ENCODE measurements at regions not wholly inside any gene's neighbourhood (a gene's known extent, or its start where the extent isn't known, plus 50 kb on each side); places are given as distances from the start of the nearest gene placed in this dataset.

- no peaks in the 10 kb centered on the region; the same call in none of the 2 replicates for H3K9me3 ChIP-seq (replicated peaks)
- no peak overlapping the region for H3K4me3 ChIP-seq
- H3K36me3 ChIP-seq = no peaks in the 10 kb centered on the region
- H3K4me1 ChIP-seq (replicated peaks) = no peaks in the 10 kb centered on the region
- no peak overlapping the region for H3K27ac ChIP-seq
- no peaks in the 10 kb centered on the region for H3K27me3 ChIP-seq (replicated peaks)
- DNase-seq (ENCODE audit: low read depth in 1 of 2, low spot score in 2 of 2) = no peak
Measured at GRCh38 chr21:22278366-22278765, 1280.2 kb downstream of the NCAM2 start.

- Histone ChIP-seq H3K9me3 (replicated peaks) (no peaks in the 10 kb centered on the region; the same call in 1 of the 2 replicates), H3K27me3 (replicated peaks) (no peaks in the 10 kb centered on the region), H3K27ac (no peak overlapping the region), H3K4me3 (no peak overlapping the region), H3K4me1 (replicated peaks) (no peaks in the 10 kb centered on the region), H3K36me3 (no peaks in the 10 kb centered on the region)
- DNase-seq (ENCODE audit: low read depth in 1 of 2, low spot score in 2 of 2) = no peak
Measured at GRCh38 chr21:22280851-22281250, 1282.6 kb downstream of the NCAM2 start.

GRCh38 chr21:22288885-22289499 is 1290.8 kb downstream of the NCAM2 start:
- H3K36me3 ChIP-seq = no peaks in the 10 kb centered on the region
- no peak overlapping the region for H3K4me3 ChIP-seq
- DNase-seq (ENCODE audit: low read depth in 1 of 2, low spot score in 2 of 2) = no peak
- no peaks in the 10 kb centered on the region for H3K4me1 ChIP-seq (replicated peaks)
- no peaks in the 10 kb centered on the region; the same call in 1 of the 2 replicates for H3K9me3 ChIP-seq (replicated peaks)
- H3K27ac ChIP-seq = no peak overlapping the region
- H3K27me3 ChIP-seq (replicated peaks) = no peaks in the 10 kb centered on the region

DNA sequence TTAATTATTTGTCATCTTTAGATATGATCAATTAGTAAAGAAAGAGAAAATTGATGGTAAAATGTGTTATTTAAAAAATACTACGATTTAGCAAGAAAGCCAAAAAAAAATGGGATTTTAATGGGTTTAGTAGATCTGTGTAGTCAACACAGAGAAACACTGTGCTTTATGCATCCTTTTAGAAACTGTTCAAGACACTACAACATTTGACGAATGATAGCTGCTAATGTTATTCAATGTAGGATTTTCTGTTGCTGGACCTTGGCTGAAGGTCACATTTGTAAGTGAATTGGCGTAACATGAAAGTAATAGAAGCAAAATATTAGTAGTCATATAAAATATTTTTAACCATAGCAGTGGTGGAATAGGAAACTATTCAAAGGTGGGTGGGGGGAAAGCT is 1293.9 kb downstream of the NCAM2 start:
- Histone ChIP-seq H3K27me3 (replicated peaks) (no peaks in the 10 kb centered on the region), H3K36me3 (no peaks in the 10 kb centered on the region), H3K4me3 (no peak overlapping the region), H3K27ac (no peak overlapping the region), H3K9me3 (replicated peaks) (no peaks in the 10 kb centered on the region; the same call in 1 of the 2 replicates), H3K4me1 (replicated peaks) (no peaks in the 10 kb centered on the region)
- DNase-seq (ENCODE audit: low read depth in 1 of 2, low spot score in 2 of 2) = no peak

DNA sequence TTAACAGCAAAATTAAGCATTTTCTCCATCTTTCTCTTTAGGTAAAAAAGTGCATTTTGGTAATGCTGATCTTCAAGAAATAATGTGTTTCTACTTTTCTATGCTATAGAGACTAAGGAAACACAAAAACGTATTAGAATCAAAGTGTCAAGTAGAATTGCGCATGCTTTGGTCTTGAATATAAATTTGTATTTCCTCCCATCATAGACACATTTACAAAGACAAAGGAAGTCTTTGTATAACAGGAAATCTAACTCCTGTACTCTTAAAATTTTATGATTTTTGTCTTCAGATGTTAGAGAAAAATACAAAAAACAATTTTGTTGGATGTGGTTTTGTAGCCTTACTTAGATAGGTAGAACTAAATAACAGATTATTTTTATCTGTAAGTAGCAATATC is 1299.4 kb downstream of the NCAM2 start:
- Histone ChIP-seq H3K27me3 (replicated peaks) (no peaks in the 10 kb centered on the region), H3K9me3 (replicated peaks) (no peaks in the 10 kb centered on the region; the same call in 1 of the 2 replicates), H3K27ac (no peak overlapping the region), H3K36me3 (no peaks in the 10 kb centered on the region), H3K4me3 (no peak overlapping the region), H3K4me1 (replicated peaks) (no peaks in the 10 kb centered on the region)
- DNase-seq (ENCODE audit: low read depth in 1 of 2, low spot score in 2 of 2) = no peak

DNA sequence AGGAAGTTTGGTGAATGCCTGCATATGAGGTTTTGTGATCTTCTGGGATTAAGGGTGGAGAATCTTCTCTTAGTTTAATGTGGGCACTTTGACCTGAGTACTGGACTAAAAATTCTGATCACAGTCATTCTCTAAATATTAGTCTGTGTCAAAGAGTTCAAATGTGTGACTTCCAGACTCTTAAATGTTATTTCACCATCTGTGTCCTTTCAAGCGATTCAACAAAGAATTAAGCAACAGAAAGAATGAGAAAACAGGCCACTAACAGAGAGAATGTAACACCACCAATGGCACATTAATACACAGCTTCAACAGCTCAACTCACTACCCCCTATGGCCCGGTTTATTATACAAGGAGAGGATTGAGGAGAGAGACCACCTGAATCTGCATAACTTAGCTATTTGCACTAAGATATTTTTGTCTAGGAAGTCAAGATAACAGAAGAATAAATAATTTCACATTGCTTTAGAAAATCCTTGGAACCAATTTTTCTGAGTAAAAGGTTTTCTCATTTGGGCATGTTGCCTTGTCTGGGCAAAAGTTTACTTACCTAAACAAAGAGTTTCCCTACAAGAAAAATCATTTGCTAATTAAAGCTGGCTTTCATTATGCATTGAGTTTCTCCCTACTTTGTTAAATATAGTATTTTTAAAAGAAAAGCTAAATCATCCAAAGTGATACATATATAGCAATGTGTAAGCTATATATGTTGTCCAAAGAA is 1313.7 kb downstream of the NCAM2 start:
- Histone ChIP-seq H3K4me3 (no peak overlapping the region), H3K9me3 (replicated peaks) (0 out of 2 replicates have a peak, but pooled peaks cover 2% of the 10 kb centered on the region), H3K27me3 (replicated peaks) (no peaks in the 10 kb centered on the region), H3K36me3 (no peaks in the 10 kb centered on the region), H3K27ac (no peak overlapping the region), H3K4me1 (replicated peaks) (no peaks in the 10 kb centered on the region)
- no peak for DNase-seq (ENCODE audit: low read depth in 1 of 2, low spot score in 2 of 2)

- Histone ChIP-seq H3K9me3 (replicated peaks) (0 out of 2 replicates have a peak, but pooled peaks cover 2% of the 10 kb centered on the region), H3K27ac (no peak overlapping the region), H3K27me3 (replicated peaks) (no peaks in the 10 kb centered on the region)
Measured at GRCh38 chr21:22314963-22315362, 1316.8 kb downstream of the NCAM2 start.

DNA sequence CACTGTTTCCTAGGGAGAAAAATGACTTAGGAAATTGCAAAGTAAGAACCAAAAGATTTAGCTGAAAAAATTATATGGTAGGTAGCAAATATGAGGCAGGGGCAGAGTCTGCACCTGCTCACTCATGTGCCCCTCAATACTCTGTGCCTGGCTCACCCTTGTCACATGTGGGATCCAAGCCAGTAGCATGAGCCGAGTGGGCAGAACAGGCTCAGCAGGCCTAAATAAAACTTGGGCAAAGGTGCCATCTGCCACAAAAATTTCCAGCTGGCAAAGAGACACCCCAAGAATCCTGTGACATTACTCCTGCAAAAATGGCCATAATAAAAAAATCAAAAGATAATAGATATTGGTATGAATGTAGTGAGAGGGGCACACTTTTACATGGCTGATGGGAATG is 1321.2 kb downstream of the NCAM2 start:
- no peak for DNase-seq (ENCODE audit: low read depth in 1 of 2, low spot score in 2 of 2)
- no peaks in the 10 kb centered on the region for H3K9me3 ChIP-seq (replicated peaks)
- H3K4me3 ChIP-seq = no peak overlapping the region
- H3K27ac ChIP-seq = no peak overlapping the region
- H3K36me3 ChIP-seq = no peaks in the 10 kb centered on the region
- no peaks in the 10 kb centered on the region for H3K4me1 ChIP-seq (replicated peaks)
- H3K27me3 ChIP-seq (replicated peaks) = no peaks in the 10 kb centered on the region

More at GRCh38 chr21:22314963-22315362, 1316.8 kb downstream of the NCAM2 start:
- Histone ChIP-seq H3K4me3 (no peak overlapping the region), H3K36me3 (no peaks in the 10 kb centered on the region), H3K4me1 (replicated peaks) (no peaks in the 10 kb centered on the region)
- no peak for DNase-seq (ENCODE audit: low read depth in 1 of 2, low spot score in 2 of 2)

DNA sequence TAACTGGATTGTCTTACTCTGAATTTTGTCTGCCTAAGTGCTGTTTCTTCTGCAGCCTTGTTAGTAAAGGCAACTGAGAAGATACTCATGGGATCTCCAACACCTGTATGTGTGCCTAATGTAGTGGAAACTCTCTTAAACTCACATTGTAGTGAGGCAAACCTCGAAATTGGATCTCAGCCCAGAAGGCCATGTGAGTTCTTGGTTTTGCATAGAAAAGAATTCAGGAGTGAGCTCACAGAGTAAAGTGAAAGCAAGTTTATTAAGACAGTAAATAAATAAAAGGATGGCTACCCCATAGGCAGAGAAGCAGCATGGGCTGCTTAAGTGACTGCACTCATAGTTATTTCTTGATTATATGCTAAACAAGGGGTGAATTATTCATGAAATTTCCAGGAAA is 1344.7 kb downstream of the NCAM2 start:
- no peak overlapping the region for H3K4me3 ChIP-seq
- no peaks in the 10 kb centered on the region for H3K27me3 ChIP-seq (replicated peaks)
- no peak overlapping the region for H3K27ac ChIP-seq
- DNase-seq (ENCODE audit: low read depth in 1 of 2, low spot score in 2 of 2) = no peak
- no peaks in the 10 kb centered on the region for H3K36me3 ChIP-seq
- H3K4me1 ChIP-seq (replicated peaks) = no peaks in the 10 kb centered on the region
- no peaks in the 10 kb centered on the region for H3K9me3 ChIP-seq (replicated peaks)

DNA sequence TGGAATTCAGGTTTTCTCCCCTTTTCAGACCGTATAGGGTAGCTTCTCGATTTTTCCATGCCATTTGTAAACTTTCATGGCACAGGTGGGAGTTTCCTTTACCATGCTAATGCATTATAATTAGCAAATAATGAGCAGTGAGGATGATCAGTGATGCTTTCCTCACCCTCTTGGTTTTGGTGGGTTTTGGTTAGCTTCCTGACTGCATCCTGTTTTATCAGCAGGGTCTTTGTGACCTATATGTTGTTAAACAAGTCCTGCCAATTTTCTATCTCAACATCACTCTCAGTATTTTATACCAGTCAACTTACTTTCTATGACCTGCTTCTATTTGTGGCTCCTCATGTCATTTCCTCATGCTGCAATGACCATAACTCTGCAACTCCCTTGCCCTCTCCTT is 1345.1 kb downstream of the NCAM2 start:
- no peak overlapping the region for H3K4me3 ChIP-seq
- no peak overlapping the region for H3K27ac ChIP-seq
- no peaks in the 10 kb centered on the region for H3K4me1 ChIP-seq (replicated peaks)
- no peaks in the 10 kb centered on the region for H3K36me3 ChIP-seq
- no peaks in the 10 kb centered on the region; the same call in 1 of the 2 replicates for H3K9me3 ChIP-seq (replicated peaks)
- no peaks in the 10 kb centered on the region for H3K27me3 ChIP-seq (replicated peaks)
- DNase-seq (ENCODE audit: low read depth in 1 of 2, low spot score in 2 of 2) = no peak

GRCh38 chr21:22343721-22344120 is 1345.5 kb downstream of the NCAM2 start:
- Histone ChIP-seq H3K9me3 (replicated peaks) (peaks cover 1% of the 10 kb centered on the region; the same call in 1 of the 2 replicates), H3K4me1 (replicated peaks) (no peaks in the 10 kb centered on the region), H3K36me3 (no peaks in the 10 kb centered on the region), H3K4me3 (no peak overlapping the region), H3K27me3 (replicated peaks) (no peaks in the 10 kb centered on the region), H3K27ac (no peak overlapping the region)
- no peak for DNase-seq (ENCODE audit: low read depth in 1 of 2, low spot score in 2 of 2)

DNA sequence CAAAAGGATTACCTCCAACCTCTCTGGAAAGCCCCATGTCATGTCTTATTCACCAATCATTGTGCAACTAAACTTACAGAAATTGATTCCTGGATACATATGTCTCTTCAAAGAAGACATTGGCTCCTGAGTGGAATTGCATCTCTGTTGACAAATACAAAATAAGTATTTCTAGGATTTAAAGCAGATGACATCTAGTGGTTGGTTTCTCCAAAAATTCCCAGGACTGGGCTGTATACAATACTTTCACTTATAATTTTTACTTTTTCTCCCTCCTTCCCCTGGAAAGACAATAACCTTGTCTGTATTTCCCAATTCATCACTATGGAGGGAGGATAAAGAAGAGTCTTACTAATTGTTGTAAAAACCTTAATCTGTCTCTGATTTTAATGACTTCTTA is 1347.4 kb downstream of the NCAM2 start:
- Histone ChIP-seq H3K36me3 (no peaks in the 10 kb centered on the region), H3K4me3 (no peak overlapping the region), H3K27me3 (replicated peaks) (no peaks in the 10 kb centered on the region), H3K27ac (no peak overlapping the region), H3K4me1 (replicated peaks) (no peaks in the 10 kb centered on the region), H3K9me3 (replicated peaks) (peaks cover 2% of the 10 kb centered on the region; the same call in 1 of the 2 replicates)
- DNase-seq (ENCODE audit: low read depth in 1 of 2, low spot score in 2 of 2) = no peak

DNA sequence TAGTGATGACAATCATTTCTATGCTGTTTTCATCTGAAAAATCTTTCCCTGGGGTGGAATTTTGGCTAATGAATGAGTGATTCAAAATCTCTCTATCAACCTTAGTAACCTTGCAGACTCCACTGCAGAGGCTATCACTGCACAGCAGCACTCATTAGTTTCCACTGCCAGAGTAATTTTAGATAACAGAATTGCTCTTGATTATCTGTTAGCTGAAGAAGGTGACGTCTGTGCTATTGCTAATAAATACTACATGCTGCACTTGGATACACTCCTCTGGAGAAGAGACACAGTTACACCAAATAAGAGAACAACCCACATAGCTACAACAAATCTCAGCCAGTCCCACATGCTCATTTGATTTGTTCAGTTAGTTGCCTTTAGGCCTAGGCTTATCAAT is 1348.4 kb downstream of the NCAM2 start:
- H3K36me3 ChIP-seq = no peaks in the 10 kb centered on the region
- H3K9me3 ChIP-seq (replicated peaks) = peaks cover 2% of the 10 kb centered on the region; the same call in 1 of the 2 replicates
- no peak for DNase-seq (ENCODE audit: low read depth in 1 of 2, low spot score in 2 of 2)
- H3K27ac ChIP-seq = no peak overlapping the region
- no peaks in the 10 kb centered on the region for H3K27me3 ChIP-seq (replicated peaks)
- H3K4me3 ChIP-seq = no peak overlapping the region
- no peaks in the 10 kb centered on the region for H3K4me1 ChIP-seq (replicated peaks)

GRCh38 chr21:22351076-22351475 is 1352.9 kb downstream of the NCAM2 start:
- H3K9me3 ChIP-seq (replicated peaks) = peaks cover 2% of the 10 kb centered on the region; the same call in 1 of the 2 replicates
- H3K36me3 ChIP-seq = no peaks in the 10 kb centered on the region
- DNase-seq (ENCODE audit: low read depth in 1 of 2, low spot score in 2 of 2) = no peak
- no peaks in the 10 kb centered on the region for H3K4me1 ChIP-seq (replicated peaks)
- H3K4me3 ChIP-seq = no peak overlapping the region
- H3K27me3 ChIP-seq (replicated peaks) = no peaks in the 10 kb centered on the region
- no peak overlapping the region for H3K27ac ChIP-seq

Measured in SJSA1 (cell line).